HCT116 (cell line): ENCODE measurements at regions not wholly inside any gene's neighbourhood (a gene's known extent, or its start where the extent isn't known, plus 50 kb on each side); places are given as distances from the start of the nearest gene placed in this dataset.

Source experiments
- ATAC-seq: fragments of 200-7000 bp; cut with Tn5 transposase; 2 replicates; pipeline ENCODE4 v1.9.1; 2020; ENCODE audit warnings: mild to moderate bottlenecking, moderate library complexity
- BruUV-seq: library from RNA; stranded (reverse); fragments of 400-500 nt; replicated peaks from 2 replicates; lab custom pipeline; 2021; lab: Mats Ljungman, UMichigan
- CTCF ChIA-PET: fragments of 300-600 bp; sonication (Branson Sonifier 250); formaldehyde crosslinking; loops from one replicate; lab custom pipeline; 2021; ENCODE audit warnings: antibody characterized with exemption; lab: Charles Lee
- POLR2A ChIA-PET: fragments of 300-600, 350-600 bp; sonication (Branson Sonifier 250); formaldehyde crosslinking; loops from one replicate; lab custom pipeline; 2021; ENCODE audit warnings: antibody characterized with exemption; lab: Charles Lee
- RAD21 ChIA-PET, 2 experiments: fragments of 300-600 bp; sonication (Branson Sonifier 250); formaldehyde crosslinking; loops; one replicate each; lab custom pipeline; 2023; ENCODE audit warnings: low total read pairs in 2 of 2; ENCODE audit not compliant: uncharacterized antibody in 2 of 2, unreplicated experiment in 2 of 2, low non-redundant PET in 1 of 2; lab: Charles Lee
- DNase-seq: peaks from one replicate; pipeline ENCODE4 v3.0.0-alpha.2; 2010; ENCODE audit warnings: low read depth, low spot score
- H2AFZ ChIP-seq: fragments of 200-600 bp; shearing (Covaris generic), sonication (generic); 2 replicates; pipeline ENCODE4 v1.6.1; 2017; ENCODE audit warnings: low read depth, mixed run types, mixed read lengths, antibody characterized with exemption, low read length; ENCODE audit not compliant: poor library complexity, severe bottlenecking
- H3K27ac ChIP-seq: 2 replicates; pipeline ENCODE4 v1.5.1; 2012; ENCODE audit warnings: low read depth, low read length
- H3K27me3 ChIP-seq: fragments of 200-600 bp; sonication (generic); 2 replicates; pipeline ENCODE4 v1.6.1; 2016; ENCODE audit warnings: mixed run types, low read length, mixed read lengths; ENCODE audit not compliant: insufficient read depth
- H3K36me3 ChIP-seq, 2 experiments: fragments of 200-500 bp in 1 of 2; fragments of 200-600 bp in 1 of 2; sonication (Bioruptor generic) in 1 of 2; sonication (generic) in 1 of 2; 2 replicates each; pipeline versions ENCODE4 v1.5.1 to v1.6.1; 2014 to 2016; ENCODE audit warnings: low read length in 2 of 2, inconsistent platforms in 1 of 2, mixed read lengths in 1 of 2, mixed run types in 1 of 2; ENCODE audit not compliant: insufficient read depth in 2 of 2, control insufficient read depth in 1 of 2
- H3K4me1 ChIP-seq, 2 experiments: fragments of 200-600 bp in 1 of 2; sonication (generic) in 1 of 2; 2 replicates each; pipeline versions ENCODE4 v1.5.1 to v1.6.1; 2012 to 2017; ENCODE audit warnings: low read length in 2 of 2, inconsistent platforms in 1 of 2, mild to moderate bottlenecking in 1 of 2, mixed read lengths in 1 of 2, mixed run types in 1 of 2, moderate library complexity in 1 of 2; ENCODE audit not compliant: insufficient read depth in 2 of 2, control insufficient read depth in 1 of 2
- H3K4me2 ChIP-seq: fragments of 200-600 bp; sonication (generic); 2 replicates; pipeline ENCODE4 v1.6.1; 2017; ENCODE audit warnings: mixed run types, low read length, mixed read lengths
- H3K4me3 ChIP-seq, 2 experiments: fragments of 200-600 bp in 1 of 2; sonication (generic) in 1 of 2; replicated peaks in 1 of 2; 2 replicates each; pipeline ENCODE4 v1.5.1; 2011 to 2016; ENCODE audit warnings: low read length in 2 of 2, control low read depth in 1 of 2, low read depth in 1 of 2, mild to moderate bottlenecking in 1 of 2, mixed read lengths in 1 of 2, mixed run types in 1 of 2
- H3K79me2 ChIP-seq: fragments of 200-600 bp; sonication (generic); 2 replicates; pipeline ENCODE4 v1.6.1; 2017; ENCODE audit warnings: mild to moderate bottlenecking, mixed run types, low read length, moderate library complexity, mixed read lengths; ENCODE audit not compliant: insufficient read depth
- H3K9ac ChIP-seq: fragments of 200-600 bp; sonication (generic); 2 replicates; pipeline ENCODE4 v1.6.1; 2016; ENCODE audit warnings: low read length, mixed read lengths
- H3K9me2 ChIP-seq: fragments of 200-600 bp; sonication (generic), shearing (Covaris generic); 2 replicates; pipeline ENCODE4 v1.6.1; 2017; ENCODE audit warnings: mixed run types, mild to moderate bottlenecking, moderate library complexity; ENCODE audit not compliant: insufficient read depth
- H3K9me3 ChIP-seq, 2 experiments: fragments of 200-500 bp in 1 of 2; fragments of 200-600 bp in 1 of 2; sonication (Bioruptor generic) in 1 of 2; sonication (generic) in 1 of 2; 2 replicates each; pipeline ENCODE4 v1.6.1; 2014 to 2017; ENCODE audit warnings: low read length in 2 of 2, mixed read lengths in 2 of 2, inconsistent platforms in 1 of 2, low read depth in 1 of 2, mild to moderate bottlenecking in 1 of 2, mixed run types in 1 of 2, moderate library complexity in 1 of 2; ENCODE audit not compliant: control insufficient read depth in 1 of 2, insufficient read depth in 1 of 2
- H4K20me1 ChIP-seq: fragments of 200-600 bp; sonication (generic), shearing (Covaris generic); 2 replicates; pipeline ENCODE4 v1.6.1; 2017; ENCODE audit warnings: mixed run types, mild to moderate bottlenecking, moderate library complexity; ENCODE audit not compliant: insufficient read depth
- EGR1 ChIP-seq: IDR thresholded peaks from 2 replicates; pipeline ENCODE4 v1.6.1; 2012; ENCODE audit warnings: low read depth
- FOSL1 ChIP-seq: IDR thresholded peaks from 2 replicates; pipeline ENCODE4 v1.6.1; 2012; ENCODE audit warnings: low read depth
- JUND ChIP-seq: IDR thresholded peaks from 2 replicates; pipeline ENCODE4 v1.6.1; 2012
- RAD21 ChIP-seq: IDR thresholded peaks from 2 replicates; pipeline ENCODE4 v1.6.1; 2012; ENCODE audit warnings: low read depth, mild to moderate bottlenecking
- SIN3A ChIP-seq: IDR thresholded peaks from 2 replicates; pipeline ENCODE4 v1.6.1; 2012; ENCODE audit warnings: low read depth
- SRF ChIP-seq: IDR thresholded peaks from 2 replicates; pipeline ENCODE4 v1.6.1; 2012; ENCODE audit warnings: low read depth
- ZFX ChIP-seq: fragments of 450-650 bp; IDR thresholded peaks from 2 replicates; pipeline ENCODE4 v1.6.1; 2017
- intact Hi-C: fragments of 100-400 bp; cut with micrococcal nuclease; formaldehyde crosslinking; loops from 2 replicates; pipeline ENCODE4 v1.10.0; 2022
- TF ChIP-seq, protein P1 (sequence below), 3 experiments: fragments of 200-600 bp in 1 of 3; sonication (generic) in 1 of 3; IDR thresholded peaks in 2 of 3; conservative IDR thresholded peaks in 1 of 3; 2 replicates each; pipeline ENCODE4 v1.5.1; 2012 to 2017; ENCODE audit warnings: low read depth in 2 of 3, low read length in 2 of 3, antibody characterized with exemption in 1 of 3, borderline replicate concordance in 1 of 3, control low read depth in 1 of 3, mild to moderate bottlenecking in 1 of 3, mixed read lengths in 1 of 3, mixed run types in 1 of 3, moderate library complexity in 1 of 3; ENCODE audit not compliant: insufficient read depth in 1 of 3
- TF ChIP-seq, protein P2 (sequence below): IDR thresholded peaks from 2 replicates; pipeline ENCODE4 v1.6.1; 2011; ENCODE audit warnings: mild to moderate bottlenecking, low read length, moderate library complexity; ENCODE audit not compliant: insufficient replicate concordance; ENCODE audit errors: extremely low read depth
- TF ChIP-seq, protein P3 (sequence below): IDR thresholded peaks from 2 replicates; pipeline ENCODE4 v1.6.1; 2012

DNA sequence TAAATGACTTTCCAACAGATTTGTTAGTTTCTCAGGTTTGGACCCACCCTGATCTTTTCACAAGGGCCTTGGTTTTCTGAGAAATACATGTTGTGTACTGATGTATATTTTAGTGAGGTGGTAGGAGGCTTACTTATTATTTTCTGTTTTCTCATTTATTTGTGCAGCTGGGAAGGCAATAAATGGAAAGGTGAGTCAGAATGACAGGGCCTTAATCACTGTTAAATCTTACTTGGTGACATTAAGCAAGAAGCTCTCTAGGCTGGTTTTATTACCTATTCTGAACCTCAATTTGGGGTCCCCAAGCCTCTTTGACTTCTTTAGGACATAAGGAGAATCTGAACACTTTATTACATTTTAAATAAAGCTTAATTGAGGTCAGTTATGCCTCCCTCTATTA lies 214.0 kb upstream of the DAB2 start:
- Histone ChIP-seq H3K9ac (no peak overlapping the region), H3K9me3 (no peaks in the 10 kb centered on the region), H3K79me2 (no peaks in the 10 kb centered on the region), H3K4me2 (peak overlapping the region; percentile 32; the same call in 1 of the 2 replicates), H3K36me3 (no peaks in the 10 kb centered on the region), H3K9me2 (no peaks in the 10 kb centered on the region), H3K4me3 (no peak overlapping the region), H3K4me1 (peaks cover 0 to 16% of the 10 kb centered on the region in 2 experiments; a peak in 2 of 4 replicates), H3K27ac (no peak overlapping the region), H2AFZ (peak overlapping the region; percentile 98), H4K20me1 (no peaks in the 10 kb centered on the region), H3K27me3 (no peaks in the 10 kb centered on the region)
- no TSS peak for BruUV-seq
- no peak for ATAC-seq
- DNase-seq: no peak
- TF ChIP-seq FOSL1: peak; percentile 38; the same call in 1 of the 2 replicates
- no peak for TF ChIP-seq JUND
- CTCF ChIA-PET: interaction anchor here (0.6 kb wide), 1 partner anchor 1160 kb away, joined by 3 read pairs; no protein-coding TSS in a partner anchor
- RAD21 ChIA-PET: no interaction called here
- POLR2A ChIA-PET: no interaction called here
- intact Hi-C loops: no loop called here

DNA sequence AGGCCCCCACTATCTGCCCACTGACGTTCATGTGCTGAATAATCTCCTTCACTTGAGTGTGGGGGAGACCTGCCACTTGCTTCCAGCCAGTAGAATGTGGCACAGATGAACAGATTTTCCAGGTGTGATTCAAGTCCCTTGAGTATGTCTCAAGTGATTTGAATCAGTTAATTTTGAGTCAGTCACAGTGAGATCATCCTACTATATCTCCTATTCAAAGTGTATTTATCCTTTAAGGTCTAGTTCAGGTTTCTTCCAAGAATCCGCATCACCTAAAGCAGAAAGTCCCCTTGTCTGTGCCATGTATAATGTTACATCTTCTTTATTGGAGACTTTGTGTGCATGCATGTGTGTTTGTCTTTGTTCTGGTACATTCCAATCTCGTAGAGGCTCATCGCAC lies 208.3 kb upstream of the DAB2 start:
- CTCF ChIA-PET: no interaction called here
- RAD21 ChIA-PET: no interaction called here
- no peak overlapping the region for H3K4me2 ChIP-seq
- no peak overlapping the region for H2AFZ ChIP-seq
- no TSS peak for BruUV-seq
- no peak overlapping the region for H3K27ac ChIP-seq
- no peaks in the 10 kb centered on the region for H3K9me2 ChIP-seq
- no peaks in the 10 kb centered on the region for H4K20me1 ChIP-seq
- H3K4me3 ChIP-seq: no peak overlapping the region
- H3K9ac ChIP-seq: no peak overlapping the region
- DNase-seq (no peak), ATAC-seq (no peak)
- POLR2A ChIA-PET: no interaction called here
- no peaks in the 10 kb centered on the region for H3K4me1 ChIP-seq
- no peak for TF ChIP-seq SRF
- TF ChIP-seq SIN3A: no peak
- TF ChIP-seq EGR1: no peak
- TF ChIP-seq RAD21: no peak
- TF ChIP-seq, protein P1, sequence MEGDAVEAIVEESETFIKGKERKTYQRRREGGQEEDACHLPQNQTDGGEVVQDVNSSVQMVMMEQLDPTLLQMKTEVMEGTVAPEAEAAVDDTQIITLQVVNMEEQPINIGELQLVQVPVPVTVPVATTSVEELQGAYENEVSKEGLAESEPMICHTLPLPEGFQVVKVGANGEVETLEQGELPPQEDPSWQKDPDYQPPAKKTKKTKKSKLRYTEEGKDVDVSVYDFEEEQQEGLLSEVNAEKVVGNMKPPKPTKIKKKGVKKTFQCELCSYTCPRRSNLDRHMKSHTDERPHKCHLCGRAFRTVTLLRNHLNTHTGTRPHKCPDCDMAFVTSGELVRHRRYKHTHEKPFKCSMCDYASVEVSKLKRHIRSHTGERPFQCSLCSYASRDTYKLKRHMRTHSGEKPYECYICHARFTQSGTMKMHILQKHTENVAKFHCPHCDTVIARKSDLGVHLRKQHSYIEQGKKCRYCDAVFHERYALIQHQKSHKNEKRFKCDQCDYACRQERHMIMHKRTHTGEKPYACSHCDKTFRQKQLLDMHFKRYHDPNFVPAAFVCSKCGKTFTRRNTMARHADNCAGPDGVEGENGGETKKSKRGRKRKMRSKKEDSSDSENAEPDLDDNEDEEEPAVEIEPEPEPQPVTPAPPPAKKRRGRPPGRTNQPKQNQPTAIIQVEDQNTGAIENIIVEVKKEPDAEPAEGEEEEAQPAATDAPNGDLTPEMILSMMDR (IDR thresholded peaks at IDR 0.05 in 2 of 3, conservative IDR thresholded peaks at IDR 0.05 in 1 of 3; ENCODE audit: borderline replicate concordance in 1 of 3, insufficient read depth in 1 of 3, low read depth in 2 of 3, low read length in 2 of 3): no peak
- no peak for TF ChIP-seq JUND
- TF ChIP-seq ZFX: no peak
- TF ChIP-seq, protein P2, sequence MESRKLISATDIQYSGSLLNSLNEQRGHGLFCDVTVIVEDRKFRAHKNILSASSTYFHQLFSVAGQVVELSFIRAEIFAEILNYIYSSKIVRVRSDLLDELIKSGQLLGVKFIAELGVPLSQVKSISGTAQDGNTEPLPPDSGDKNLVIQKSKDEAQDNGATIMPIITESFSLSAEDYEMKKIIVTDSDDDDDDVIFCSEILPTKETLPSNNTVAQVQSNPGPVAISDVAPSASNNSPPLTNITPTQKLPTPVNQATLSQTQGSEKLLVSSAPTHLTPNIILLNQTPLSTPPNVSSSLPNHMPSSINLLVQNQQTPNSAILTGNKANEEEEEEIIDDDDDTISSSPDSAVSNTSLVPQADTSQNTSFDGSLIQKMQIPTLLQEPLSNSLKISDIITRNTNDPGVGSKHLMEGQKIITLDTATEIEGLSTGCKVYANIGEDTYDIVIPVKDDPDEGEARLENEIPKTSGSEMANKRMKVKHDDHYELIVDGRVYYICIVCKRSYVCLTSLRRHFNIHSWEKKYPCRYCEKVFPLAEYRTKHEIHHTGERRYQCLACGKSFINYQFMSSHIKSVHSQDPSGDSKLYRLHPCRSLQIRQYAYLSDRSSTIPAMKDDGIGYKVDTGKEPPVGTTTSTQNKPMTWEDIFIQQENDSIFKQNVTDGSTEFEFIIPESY: no peak
- TF ChIP-seq, protein P3, sequence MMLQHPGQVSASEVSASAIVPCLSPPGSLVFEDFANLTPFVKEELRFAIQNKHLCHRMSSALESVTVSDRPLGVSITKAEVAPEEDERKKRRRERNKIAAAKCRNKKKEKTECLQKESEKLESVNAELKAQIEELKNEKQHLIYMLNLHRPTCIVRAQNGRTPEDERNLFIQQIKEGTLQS: no peak
- no peaks in the 10 kb centered on the region for H3K9me3 ChIP-seq
- no peaks in the 10 kb centered on the region for H3K79me2 ChIP-seq
- intact Hi-C loops: no loop called here
- H3K36me3 ChIP-seq: no peaks in the 10 kb centered on the region
- no peaks in the 10 kb centered on the region for H3K27me3 ChIP-seq
